OCI-LY1 (cell line): ENCODE measurements at regions not wholly inside any gene's neighbourhood (a gene's known extent, or its start where the extent isn't known, plus 50 kb on each side); places are given as distances from the start of the nearest gene placed in this dataset.

Experiments used
- CTCF ChIP-seq: fragments of 200-600 bp; sonication (generic), shearing (Covaris generic); IDR thresholded peaks from 2 replicates; pipeline ENCODE4 v1.5.1; 2017; ENCODE audit warnings: mild to moderate bottlenecking, antibody characterized with exemption, low read length, moderate library complexity, mixed read lengths
- EZH2 ChIP-seq: fragments of 200-600 bp; sonication (generic), shearing (Covaris generic); IDR thresholded peaks from 2 replicates; pipeline ENCODE4 v1.8.0; 2017; ENCODE audit warnings: borderline replicate concordance, mixed run types, mild to moderate bottlenecking, antibody characterized with exemption, low read length, moderate library complexity, mixed read lengths

DNA sequence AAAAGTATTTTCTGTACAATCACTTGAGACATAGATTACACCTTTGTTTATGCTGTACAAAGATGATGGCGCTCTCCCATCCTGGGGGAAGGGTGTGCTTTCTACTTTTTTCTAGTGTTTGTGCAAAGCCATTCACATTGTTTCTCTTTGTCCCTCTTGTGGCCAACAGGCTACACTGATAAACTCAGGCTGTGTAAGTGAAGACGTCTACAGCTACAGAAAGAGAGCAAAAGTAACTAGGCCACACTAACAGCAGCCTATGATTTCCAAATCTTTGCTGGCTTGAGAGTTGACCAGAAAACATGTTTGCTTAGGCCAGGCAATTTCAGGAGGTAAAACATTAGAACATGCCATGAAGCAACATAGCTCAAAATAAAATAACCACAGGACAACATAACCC lies 75.1 kb downstream of the FOXB1 start:
- TF ChIP-seq CTCF (0 out of 2 replicates have a peak, but pooled peaks have one; percentile 6), EZH2 (no peak)
